PC-9 (cell line): ENCODE measurements at regions not wholly inside any gene's neighbourhood (a gene's known extent, or its start where the extent isn't known, plus 50 kb on each side); places are given as distances from the start of the nearest gene placed in this dataset.
"Not testable (repeated sequence)": the region's sequence is repeated elsewhere in the genome, so short reads cannot be mapped to it uniquely, and the experiment has no call there.

Experiments used
- EZH2 ChIP-seq: fragments of 200-600 bp; sonication (generic); IDR thresholded peaks from 2 replicates; pipeline ENCODE4 v1.8.0; 2017; ENCODE audit warnings: antibody characterized with exemption, low read depth
- TF ChIP-seq, protein P1 (sequence below): fragments of 200-600 bp; sonication (generic); conservative IDR thresholded peaks from 2 replicates; pipeline ENCODE4 v1.6.1; 2017; ENCODE audit warnings: mixed run types, antibody characterized with exemption, mild to moderate bottlenecking, moderate library complexity

DNA sequence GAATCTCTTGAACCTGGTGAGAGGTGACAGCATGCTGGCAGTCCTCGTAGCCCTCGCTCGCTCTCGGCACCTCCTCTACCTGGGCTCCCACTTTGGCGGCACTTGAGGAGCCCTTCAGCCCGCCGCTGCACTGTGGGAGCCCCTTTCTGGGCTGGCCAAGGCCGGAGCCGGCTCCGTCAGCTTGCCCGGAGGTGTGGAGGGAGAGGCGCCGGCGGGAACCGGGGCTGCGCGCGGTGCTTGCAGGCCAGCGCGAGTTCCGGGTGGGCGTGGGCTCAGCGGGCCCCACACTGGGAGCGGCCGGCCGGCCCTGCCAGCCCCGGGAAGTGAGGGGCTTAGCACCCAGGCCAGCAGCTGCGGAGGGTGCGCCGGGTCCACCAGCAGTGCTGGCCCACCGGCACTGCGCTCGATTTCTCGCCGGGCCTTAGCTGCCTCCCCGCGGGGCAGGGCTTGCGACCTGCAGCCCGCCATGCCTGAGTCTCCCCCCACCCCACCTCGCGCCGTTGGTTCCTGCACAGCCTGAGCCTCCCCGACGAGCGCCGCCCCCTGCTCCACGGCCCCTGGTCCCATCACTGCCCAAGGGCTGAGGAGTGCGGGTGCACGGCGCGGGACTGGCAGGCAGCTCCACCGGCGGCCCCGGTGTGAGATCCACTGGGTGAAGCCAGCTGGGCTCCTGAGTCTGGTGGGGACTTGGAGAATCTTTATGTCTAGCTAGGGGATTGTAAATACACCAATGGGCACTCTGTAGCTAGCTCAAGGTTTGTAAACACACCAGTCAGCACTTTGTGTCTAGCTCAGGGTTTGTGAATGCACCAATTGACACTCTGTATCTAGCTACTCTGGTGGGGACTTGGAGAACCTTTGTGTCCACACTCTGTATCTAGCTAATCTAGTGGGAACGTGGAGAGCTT is 328.3 kb upstream of the KLF4 start:
- not testable (repeated sequence) for TF ChIP-seq EZH2
- TF ChIP-seq, protein P1, sequence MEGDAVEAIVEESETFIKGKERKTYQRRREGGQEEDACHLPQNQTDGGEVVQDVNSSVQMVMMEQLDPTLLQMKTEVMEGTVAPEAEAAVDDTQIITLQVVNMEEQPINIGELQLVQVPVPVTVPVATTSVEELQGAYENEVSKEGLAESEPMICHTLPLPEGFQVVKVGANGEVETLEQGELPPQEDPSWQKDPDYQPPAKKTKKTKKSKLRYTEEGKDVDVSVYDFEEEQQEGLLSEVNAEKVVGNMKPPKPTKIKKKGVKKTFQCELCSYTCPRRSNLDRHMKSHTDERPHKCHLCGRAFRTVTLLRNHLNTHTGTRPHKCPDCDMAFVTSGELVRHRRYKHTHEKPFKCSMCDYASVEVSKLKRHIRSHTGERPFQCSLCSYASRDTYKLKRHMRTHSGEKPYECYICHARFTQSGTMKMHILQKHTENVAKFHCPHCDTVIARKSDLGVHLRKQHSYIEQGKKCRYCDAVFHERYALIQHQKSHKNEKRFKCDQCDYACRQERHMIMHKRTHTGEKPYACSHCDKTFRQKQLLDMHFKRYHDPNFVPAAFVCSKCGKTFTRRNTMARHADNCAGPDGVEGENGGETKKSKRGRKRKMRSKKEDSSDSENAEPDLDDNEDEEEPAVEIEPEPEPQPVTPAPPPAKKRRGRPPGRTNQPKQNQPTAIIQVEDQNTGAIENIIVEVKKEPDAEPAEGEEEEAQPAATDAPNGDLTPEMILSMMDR, result not testable (repeated sequence)
